OCI-LY1 (cell line): ENCODE measurements at regions not wholly inside any gene's neighbourhood (a gene's known extent, or its start where the extent isn't known, plus 50 kb on each side); places are given as distances from the start of the nearest gene placed in this dataset.

Source experiments
- H2AFZ ChIP-seq: fragments of 200-600 bp; sonication (generic), shearing (Covaris generic); 2 replicates; pipeline ENCODE4 v1.6.0; 2014; ENCODE audit warnings: antibody characterized with exemption, mild to moderate bottlenecking, low read length
- H3F3A ChIP-seq: fragments of 200-600 bp; sonication (generic), shearing (Covaris generic); 2 replicates; pipeline ENCODE4 v1.6.0; 2014; ENCODE audit warnings: mild to moderate bottlenecking, antibody characterized with exemption, low read length, moderate library complexity; ENCODE audit not compliant: insufficient read depth
- H3K27ac ChIP-seq: fragments of 200-600 bp; sonication (generic); 2 replicates; pipeline ENCODE4 v1.5.1; 2014; ENCODE audit warnings: low read length, mixed run types, mild to moderate bottlenecking, low read depth; ENCODE audit not compliant: poor library complexity, severe bottlenecking
- H3K27me3 ChIP-seq: fragments of 200-600 bp; sonication (generic); 2 replicates; pipeline ENCODE4 v1.6.0; 2014; ENCODE audit warnings: antibody characterized with exemption, mild to moderate bottlenecking, low read length, moderate library complexity; ENCODE audit not compliant: insufficient read depth
- H3K36me3 ChIP-seq: fragments of 200-600 bp; sonication (generic); 2 replicates; pipeline ENCODE4 v1.6.1; 2014; ENCODE audit warnings: mild to moderate bottlenecking, antibody characterized with exemption, low read length, moderate library complexity, mixed read lengths; ENCODE audit not compliant: insufficient read depth
- H3K4me1 ChIP-seq: fragments of 200-600 bp; sonication (generic); 2 replicates; pipeline ENCODE4 v1.5.1; 2014; ENCODE audit warnings: mild to moderate bottlenecking, low read length, moderate library complexity; ENCODE audit not compliant: insufficient read depth, severe bottlenecking
- H3K4me2 ChIP-seq: fragments of 200-600 bp; sonication (generic), shearing (Covaris generic); 2 replicates; pipeline ENCODE4 v1.6.1; 2014; ENCODE audit warnings: low read length
- H3K4me3 ChIP-seq: fragments of 200-600 bp; sonication (generic); 2 replicates; pipeline ENCODE4 v1.5.1; 2014; ENCODE audit warnings: low read length, low read depth, mild to moderate bottlenecking, mixed read lengths; ENCODE audit not compliant: poor library complexity, severe bottlenecking
- H3K79me2 ChIP-seq: fragments of 200-600 bp; shearing (Covaris generic); 2 replicates; pipeline ENCODE4 v1.6.1; 2016; ENCODE audit warnings: mixed run types, low read length, mixed read lengths; ENCODE audit not compliant: insufficient read depth
- H3K9ac ChIP-seq: fragments of 200-600 bp; sonication (generic), shearing (Covaris generic); 2 replicates; pipeline ENCODE4 v1.6.1; 2014; ENCODE audit warnings: mild to moderate bottlenecking, low read length, mixed read lengths
- H3K9me2 ChIP-seq: fragments of 200-600 bp; sonication (generic), shearing (Covaris generic); 2 replicates; pipeline ENCODE4 v1.6.1; 2014; ENCODE audit warnings: low read depth, mild to moderate bottlenecking, low read length, mixed read lengths
- H3K9me3 ChIP-seq: fragments of 200-600 bp; shearing (Covaris generic); 2 replicates; pipeline ENCODE4 v1.6.1; 2014; ENCODE audit warnings: low read length, mixed read lengths
- H4K20me1 ChIP-seq: fragments of 200-600 bp; sonication (generic), shearing (Covaris generic); 2 replicates; pipeline ENCODE4 v1.6.0; 2016; ENCODE audit warnings: mild to moderate bottlenecking, low read length; ENCODE audit not compliant: insufficient read depth
- CTCF ChIP-seq: fragments of 200-600 bp; sonication (generic), shearing (Covaris generic); IDR thresholded peaks from 2 replicates; pipeline ENCODE4 v1.5.1; 2017; ENCODE audit warnings: mild to moderate bottlenecking, antibody characterized with exemption, low read length, moderate library complexity, mixed read lengths
- EZH2 ChIP-seq: fragments of 200-600 bp; sonication (generic), shearing (Covaris generic); IDR thresholded peaks from 2 replicates; pipeline ENCODE4 v1.8.0; 2017; ENCODE audit warnings: borderline replicate concordance, mixed run types, mild to moderate bottlenecking, antibody characterized with exemption, low read length, moderate library complexity, mixed read lengths

DNA sequence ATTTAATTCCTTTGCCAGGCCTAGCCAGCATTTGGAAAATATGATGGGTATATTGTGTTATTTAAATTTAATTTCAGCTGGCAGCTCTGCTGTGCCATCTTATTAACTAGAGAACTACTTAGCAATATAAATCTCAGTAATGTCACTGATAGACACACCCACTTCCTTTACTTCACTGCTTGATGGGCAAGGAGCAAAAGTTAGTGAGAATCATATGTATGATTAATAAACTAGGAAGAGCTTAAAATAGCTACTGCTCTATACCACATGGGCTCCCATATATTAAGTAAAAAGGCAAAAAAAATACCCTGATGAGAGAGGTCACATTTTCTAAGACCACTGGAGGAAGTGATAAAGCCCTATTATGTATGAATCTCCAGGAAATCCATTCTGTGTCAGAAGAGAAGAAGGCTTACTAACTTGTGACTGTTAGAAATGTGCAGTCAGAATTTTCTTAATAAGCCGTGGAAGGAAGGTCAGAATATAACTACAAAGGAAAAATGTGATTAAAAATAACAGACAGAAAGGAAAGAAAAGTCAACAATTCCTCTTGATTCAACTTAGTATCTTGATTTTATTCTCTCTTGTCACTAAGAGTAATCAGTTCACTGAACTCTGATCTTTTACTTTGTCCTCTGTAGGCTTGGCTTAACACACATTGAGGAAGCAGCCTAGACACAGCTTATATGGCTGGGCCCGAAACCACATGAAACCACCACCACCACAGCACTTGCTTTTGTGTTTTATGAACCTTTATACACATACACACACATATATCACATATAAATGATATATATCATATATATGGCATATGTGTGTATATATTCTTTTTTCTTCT is 1233.9 kb upstream of the ALCAM start:
- Histone ChIP-seq H2AFZ (no peak overlapping the region), H3K9ac (no peak overlapping the region), H3K4me1 (peaks cover 4% of the 10 kb centered on the region), H3K9me2 (no peaks in the 10 kb centered on the region), H3K27ac (no peak overlapping the region), H3K9me3 (no peaks in the 10 kb centered on the region), H3K4me3 (no peak overlapping the region), H3K27me3 (no peaks in the 10 kb centered on the region), H3F3A (no peaks in the 10 kb centered on the region), H4K20me1 (no peaks in the 10 kb centered on the region), H3K36me3 (no peaks in the 10 kb centered on the region), H3K4me2 (no peak overlapping the region), H3K79me2 (no peaks in the 10 kb centered on the region)
- TF ChIP-seq CTCF (no peak), EZH2 (no peak)

DNA sequence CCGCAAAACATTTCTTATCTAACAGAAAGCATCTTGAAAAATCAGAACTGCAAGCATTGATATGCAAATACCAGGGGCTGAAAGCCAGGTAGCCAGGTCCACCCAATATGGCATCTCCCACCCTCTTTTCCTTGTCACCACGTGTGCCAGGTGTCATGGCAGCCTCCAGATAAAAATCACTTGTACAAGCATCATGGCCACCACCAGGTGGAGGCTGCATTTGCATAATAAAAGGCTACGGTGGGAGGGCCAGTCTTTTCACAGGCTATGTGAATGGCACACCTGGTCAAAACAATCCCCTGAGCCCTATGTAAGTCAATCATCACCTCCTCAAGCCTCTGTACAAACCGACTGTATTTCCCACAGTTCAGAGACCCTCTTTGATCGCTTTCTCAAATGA is 1233.1 kb upstream of the ALCAM start:
- Histone ChIP-seq H2AFZ (no peak overlapping the region), H3K4me3 (no peak overlapping the region), H3K4me1 (peaks cover 4% of the 10 kb centered on the region), H3F3A (no peaks in the 10 kb centered on the region), H3K4me2 (no peak overlapping the region), H3K79me2 (no peaks in the 10 kb centered on the region), H3K27ac (no peak overlapping the region), H3K9ac (no peak overlapping the region), H3K27me3 (no peaks in the 10 kb centered on the region), H3K9me2 (no peaks in the 10 kb centered on the region), H3K9me3 (no peaks in the 10 kb centered on the region), H4K20me1 (no peaks in the 10 kb centered on the region), H3K36me3 (no peaks in the 10 kb centered on the region)
- TF ChIP-seq CTCF: no peak
- no peak for TF ChIP-seq EZH2

DNA sequence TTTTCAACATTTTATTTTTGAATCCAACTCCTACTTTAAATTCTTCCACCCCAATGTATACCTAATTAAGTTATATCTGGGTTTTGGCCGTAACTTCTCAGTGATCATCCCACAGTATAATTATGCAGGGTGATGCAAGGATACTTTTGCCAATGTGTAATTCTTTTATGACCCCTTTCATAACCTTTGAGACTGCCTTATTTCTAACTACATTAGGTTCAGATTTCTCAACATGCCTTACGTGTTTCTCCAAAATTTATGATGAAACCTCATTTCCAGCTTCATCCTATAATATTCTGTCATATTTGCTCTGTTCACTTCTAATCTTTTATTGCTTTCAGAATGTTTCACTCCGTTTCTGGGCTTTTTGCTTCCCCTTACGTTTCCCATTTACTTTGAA is 1229.6 kb upstream of the ALCAM start:
- no peaks in the 10 kb centered on the region for H3K36me3 ChIP-seq
- H3K9me2 ChIP-seq: no peaks in the 10 kb centered on the region
- H3K4me1 ChIP-seq: peaks cover 4% of the 10 kb centered on the region
- no peak overlapping the region for H3K27ac ChIP-seq
- H3F3A ChIP-seq: no peaks in the 10 kb centered on the region
- no peaks in the 10 kb centered on the region for H3K9me3 ChIP-seq
- H3K9ac ChIP-seq: no peak overlapping the region
- no peaks in the 10 kb centered on the region for H3K27me3 ChIP-seq
- no peak for TF ChIP-seq EZH2
- TF ChIP-seq CTCF: no peak
- no peaks in the 10 kb centered on the region for H4K20me1 ChIP-seq
- H2AFZ ChIP-seq: no peak overlapping the region
- no peak overlapping the region for H3K4me3 ChIP-seq
- H3K79me2 ChIP-seq: no peaks in the 10 kb centered on the region
- no peak overlapping the region for H3K4me2 ChIP-seq
